Brain microvascular endothelial cell (primary cell): ENCODE measurements at regions not wholly inside any gene's neighbourhood (a gene's known extent, or its start where the extent isn't known, plus 50 kb on each side); places are given as distances from the start of the nearest gene placed in this dataset.

ENCODE experiments used
- DNase-seq: peaks from one replicate; pipeline ENCODE4 v3.0.0-alpha.2; 2020
- H3K27ac ChIP-seq: fragments of 250-450 bp; sonication (Bioruptor Pico); 2 replicates; pipeline ENCODE4 v1.5.1; 2020; ENCODE audit warnings: mild to moderate bottlenecking, moderate library complexity
- H3K27me3 ChIP-seq: fragments of 250-450 bp; sonication (Bioruptor Pico); replicated peaks from 2 replicates; pipeline ENCODE4 v1.5.1; 2020; ENCODE audit warnings: mild to moderate bottlenecking
- H3K36me3 ChIP-seq: fragments of 250-450 bp; sonication (Bioruptor Pico); replicated peaks from 2 replicates; pipeline ENCODE4 v1.5.1; 2020; ENCODE audit warnings: mild to moderate bottlenecking
- H3K4me3 ChIP-seq: 2 replicates; pipeline ENCODE4 v1.5.1; 2011; ENCODE audit warnings: low read depth, mild to moderate bottlenecking, control low read depth, low read length, moderate library complexity
- in situ Hi-C: cut with HindIII; loops from 2 replicates; pipeline ENCODE4 v1.10.0; 2017; ENCODE audit warnings: low sequenced_read_pairs, low pct_ligation_motif_present
- TF ChIP-seq, protein P1 (sequence below): IDR thresholded peaks from 2 replicates; pipeline ENCODE4 v1.5.1; 2011; ENCODE audit warnings: low read depth, mild to moderate bottlenecking, moderate library complexity, low read length, control low read depth, inconsistent platforms; ENCODE audit errors: missing control alignments

- Histone ChIP-seq H3K4me3 (no peak overlapping the region), H3K27ac (no peak overlapping the region), H3K36me3 (no peaks in the 10 kb centered on the region), H3K27me3 (no peaks in the 10 kb centered on the region)
- in situ Hi-C loops = no loop called here
- TF ChIP-seq, protein P1, sequence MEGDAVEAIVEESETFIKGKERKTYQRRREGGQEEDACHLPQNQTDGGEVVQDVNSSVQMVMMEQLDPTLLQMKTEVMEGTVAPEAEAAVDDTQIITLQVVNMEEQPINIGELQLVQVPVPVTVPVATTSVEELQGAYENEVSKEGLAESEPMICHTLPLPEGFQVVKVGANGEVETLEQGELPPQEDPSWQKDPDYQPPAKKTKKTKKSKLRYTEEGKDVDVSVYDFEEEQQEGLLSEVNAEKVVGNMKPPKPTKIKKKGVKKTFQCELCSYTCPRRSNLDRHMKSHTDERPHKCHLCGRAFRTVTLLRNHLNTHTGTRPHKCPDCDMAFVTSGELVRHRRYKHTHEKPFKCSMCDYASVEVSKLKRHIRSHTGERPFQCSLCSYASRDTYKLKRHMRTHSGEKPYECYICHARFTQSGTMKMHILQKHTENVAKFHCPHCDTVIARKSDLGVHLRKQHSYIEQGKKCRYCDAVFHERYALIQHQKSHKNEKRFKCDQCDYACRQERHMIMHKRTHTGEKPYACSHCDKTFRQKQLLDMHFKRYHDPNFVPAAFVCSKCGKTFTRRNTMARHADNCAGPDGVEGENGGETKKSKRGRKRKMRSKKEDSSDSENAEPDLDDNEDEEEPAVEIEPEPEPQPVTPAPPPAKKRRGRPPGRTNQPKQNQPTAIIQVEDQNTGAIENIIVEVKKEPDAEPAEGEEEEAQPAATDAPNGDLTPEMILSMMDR = no peak
- no peak for DNase-seq
These were observed 65.6 kb upstream of the CNOT6 start for GRCh38 chr5:180428598-180428997.

DNA sequence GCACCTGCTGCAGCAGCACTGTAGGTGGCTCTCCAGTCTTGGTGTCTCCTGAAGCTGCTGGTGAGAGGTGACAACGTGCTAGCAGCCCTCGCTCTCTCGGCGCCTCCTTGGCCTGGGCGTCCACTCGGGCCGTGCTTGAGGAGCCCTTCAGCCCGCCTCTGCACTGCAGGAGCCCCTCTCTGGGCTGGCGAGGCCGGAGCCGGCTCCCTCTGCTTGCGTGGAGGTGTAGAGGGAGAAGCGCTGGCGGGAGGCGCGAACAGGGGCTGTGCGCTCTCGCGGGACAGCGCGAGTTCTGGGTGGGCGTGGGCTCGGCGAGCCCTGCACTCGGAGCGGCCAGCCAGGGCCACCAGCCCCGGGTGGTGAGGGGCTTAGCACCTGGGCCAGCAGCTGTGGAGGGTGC, 62.2 kb upstream of the CNOT6 start:
- in situ Hi-C loops = no loop called here
- H3K4me3 ChIP-seq = no peak overlapping the region
- no peaks in the 10 kb centered on the region for H3K27me3 ChIP-seq
- TF ChIP-seq, protein P1 = no peak
- no peaks in the 10 kb centered on the region for H3K36me3 ChIP-seq
- no peak for DNase-seq
- no peak overlapping the region for H3K27ac ChIP-seq

- no peak for DNase-seq
- H3K4me3 ChIP-seq = no peak overlapping the region
- TF ChIP-seq, protein P1 = no peak
- no peak overlapping the region for H3K27ac ChIP-seq
- no peaks in the 10 kb centered on the region for H3K36me3 ChIP-seq
- in situ Hi-C loops = no loop called here
- H3K27me3 ChIP-seq = no peaks in the 10 kb centered on the region
These were observed 61.2 kb upstream of the CNOT6 start for GRCh38 chr5:180433032-180433422.

DNA sequence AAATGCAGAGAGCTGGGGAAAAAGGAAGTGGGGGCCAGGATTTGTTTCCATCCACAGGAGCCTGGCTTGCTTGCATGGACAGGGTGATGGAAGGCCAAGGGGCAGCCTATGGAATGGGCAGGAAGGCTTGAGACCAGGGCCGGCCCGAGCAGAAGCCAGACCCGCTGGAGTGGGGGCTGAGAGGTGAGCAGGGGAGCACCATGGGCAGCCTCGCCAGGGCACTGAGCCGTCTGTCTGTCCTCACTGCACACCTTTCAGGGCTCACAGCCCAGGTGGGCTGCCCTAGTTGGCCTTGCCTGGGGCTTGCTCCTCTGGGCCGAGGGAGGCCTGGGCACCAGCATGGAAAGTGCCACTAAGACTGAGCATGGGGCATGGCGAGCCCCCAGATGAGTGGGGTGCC, 58.6 kb upstream of the CNOT6 start:
- H3K27me3 ChIP-seq = no peaks in the 10 kb centered on the region
- in situ Hi-C loops = no loop called here
- H3K4me3 ChIP-seq = no peak overlapping the region
- TF ChIP-seq, protein P1 = no peak
- no peak overlapping the region for H3K27ac ChIP-seq
- H3K36me3 ChIP-seq = no peaks in the 10 kb centered on the region
- no peak for DNase-seq

GRCh38 chr5:180436275-180436674, 57.9 kb upstream of the CNOT6 start:
- no peaks in the 10 kb centered on the region for H3K36me3 ChIP-seq
- no peaks in the 10 kb centered on the region for H3K27me3 ChIP-seq
- no peak for DNase-seq
- no peak overlapping the region for H3K27ac ChIP-seq
- in situ Hi-C loops = no loop called here
- no peak overlapping the region for H3K4me3 ChIP-seq
- TF ChIP-seq, protein P1 = no peak

DNA sequence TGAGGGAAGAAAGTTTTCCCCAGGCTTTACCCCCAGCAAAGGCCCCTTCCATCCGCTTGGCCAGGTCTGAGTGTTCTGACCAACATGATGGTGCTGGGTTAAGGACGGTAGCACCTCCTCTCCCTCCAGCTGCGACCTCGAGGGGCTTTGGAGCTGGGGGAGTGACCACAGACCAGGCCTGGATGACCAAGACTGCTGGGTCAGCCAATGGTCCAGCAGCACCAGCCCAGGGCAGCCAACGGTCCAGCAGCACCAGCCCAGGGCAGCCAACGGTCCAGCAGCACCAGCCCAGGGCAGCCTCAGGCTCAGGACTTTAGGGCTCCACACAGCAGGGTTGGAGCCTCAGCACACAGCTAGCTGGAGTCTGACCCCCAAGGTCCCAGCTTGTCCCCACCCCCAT, 57.2 kb upstream of the CNOT6 start:
- H3K27me3 ChIP-seq = no peaks in the 10 kb centered on the region
- in situ Hi-C loops = no loop called here
- H3K4me3 ChIP-seq = no peak overlapping the region
- H3K27ac ChIP-seq = no peak overlapping the region
- H3K36me3 ChIP-seq = no peaks in the 10 kb centered on the region
- no peak for DNase-seq
- TF ChIP-seq, protein P1 = no peak
